ENCODE measurements at regions not wholly inside any gene's neighbourhood (a gene's known extent, or its start where the extent isn't known, plus 50 kb on each side); places are given as distances from the start of the nearest gene placed in this dataset.
"Not testable (repeated sequence)": the region's sequence is repeated elsewhere in the genome, so short reads cannot be mapped to it uniquely, and the experiment has no call there.

GRCh38 chr12:68984796-68985573, 52.0 kb upstream of the CPM start:
- no peak for DNase-seq (ENCODE audit: low read depth in 2 of 2, low spot score in 1 of 2)

- not testable (repeated sequence) for DNase-seq (ENCODE audit: low read depth in 2 of 2, low spot score in 1 of 2)
These were observed 64.6 kb upstream of the CPM start for GRCh38 chr12:68997526-68997925.

GRCh38 chr12:68998041-68998440, 65.1 kb upstream of the CPM start:
- DNase-seq (ENCODE audit: low read depth in 2 of 2, low spot score in 1 of 2) = no peak

- DNase-seq (ENCODE audit: low read depth in 2 of 2, low spot score in 1 of 2) = no peak
These were observed 67.1 kb upstream of the CPM start for GRCh38 chr12:69000074-69000473.

GRCh38 chr12:69000540-69001243, 67.7 kb upstream of the CPM start:
- DNase-seq (ENCODE audit: low read depth in 2 of 2, low spot score in 1 of 2) = no peak

- DNase-seq (ENCODE audit: low read depth in 2 of 2, low spot score in 1 of 2) = no peak
These were observed 68.3 kb upstream of the CPM start for GRCh38 chr12:69001251-69001650.

- DNase-seq (ENCODE audit: low read depth in 2 of 2, low spot score in 1 of 2) = no peak
These were observed 70.0 kb upstream of the CPM start for GRCh38 chr12:69002969-69003368.

- DNase-seq (ENCODE audit: low read depth in 2 of 2, low spot score in 1 of 2) = no peak
These were observed 71.0 kb upstream of the CPM start for GRCh38 chr12:69003991-69004390.

GRCh38 chr12:69007101-69007854, 74.3 kb upstream of the CPM start:
- DNase-seq (ENCODE audit: low read depth in 2 of 2, low spot score in 1 of 2) = no peak

GRCh38 chr12:69007855-69008351, 74.9 kb upstream of the CPM start:
- DNase-seq (ENCODE audit: low read depth in 2 of 2, low spot score in 1 of 2) = no peak

- DNase-seq (ENCODE audit: low read depth in 2 of 2, low spot score in 1 of 2) = no peak
These were observed 75.5 kb upstream of the CPM start for GRCh38 chr12:69008520-69008919.

- no peak for DNase-seq (ENCODE audit: low read depth in 2 of 2, low spot score in 1 of 2)
These were observed 81.1 kb upstream of the CPM start for GRCh38 chr12:69014047-69014446.

- no peak for DNase-seq (ENCODE audit: low read depth in 2 of 2, low spot score in 1 of 2)
These were observed 82.0 kb upstream of the CPM start for GRCh38 chr12:69015017-69015416.

GRCh38 chr12:69015831-69016230, 82.9 kb upstream of the CPM start:
- DNase-seq (ENCODE audit: low read depth in 2 of 2, low spot score in 1 of 2) = no peak

GRCh38 chr12:69019082-69019481, 86.1 kb upstream of the CPM start:
- DNase-seq (ENCODE audit: low read depth in 2 of 2, low spot score in 1 of 2) = no peak

- no peak for DNase-seq (ENCODE audit: low read depth in 2 of 2, low spot score in 1 of 2)
These were observed 86.9 kb upstream of the CPM start for GRCh38 chr12:69019910-69020309.

- DNase-seq (ENCODE audit: low read depth in 2 of 2, low spot score in 1 of 2) = no peak
These were observed 89.7 kb upstream of the CPM start for GRCh38 chr12:69022674-69023073.

GRCh38 chr12:69023840-69024239, 90.9 kb upstream of the CPM start:
- no peak for DNase-seq (ENCODE audit: low read depth in 2 of 2, low spot score in 1 of 2)

GRCh38 chr12:69024413-69024812, 91.4 kb upstream of the CPM start:
- no peak for DNase-seq (ENCODE audit: low read depth in 2 of 2, low spot score in 1 of 2)

- DNase-seq (ENCODE audit: low read depth in 2 of 2, low spot score in 1 of 2) = no peak
These were observed 91.9 kb upstream of the CPM start for GRCh38 chr12:69024907-69025306.

- DNase-seq (ENCODE audit: low read depth in 2 of 2, low spot score in 1 of 2) = no peak
These were observed 93.4 kb upstream of the CPM start for GRCh38 chr12:69026336-69026735.

GRCh38 chr12:69027411-69027881, 94.5 kb upstream of the CPM start:
- DNase-seq (ENCODE audit: low read depth in 2 of 2, low spot score in 1 of 2) = no peak
